ENCODE measurements at regions not wholly inside any gene's neighbourhood (a gene's known extent, or its start where the extent isn't known, plus 50 kb on each side); places are given as distances from the start of the nearest gene placed in this dataset.
"Not testable (repeated sequence)": the region's sequence is repeated elsewhere in the genome, so short reads cannot be mapped to it uniquely, and the experiment has no call there.

DNA sequence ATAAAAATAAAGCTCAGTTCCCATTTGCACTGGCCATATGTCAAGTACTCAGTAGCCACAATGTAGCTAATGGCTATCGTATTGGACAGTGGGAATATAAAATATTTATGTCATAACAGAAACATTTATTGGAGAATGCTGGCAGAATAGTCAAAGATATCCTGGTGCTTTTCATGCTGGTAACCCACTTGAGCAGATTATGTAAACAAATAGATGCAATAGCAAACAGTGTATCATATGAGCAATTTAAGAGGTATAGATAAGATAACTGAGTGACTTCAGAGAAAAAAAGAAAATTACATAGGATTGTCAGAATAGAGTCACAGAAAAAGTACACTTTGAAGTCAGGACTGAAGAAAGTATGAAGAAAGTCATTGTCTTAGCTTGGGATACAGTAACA lies 426.6 kb downstream of the NDFIP2 start:
- DNase-seq = no peak

DNA sequence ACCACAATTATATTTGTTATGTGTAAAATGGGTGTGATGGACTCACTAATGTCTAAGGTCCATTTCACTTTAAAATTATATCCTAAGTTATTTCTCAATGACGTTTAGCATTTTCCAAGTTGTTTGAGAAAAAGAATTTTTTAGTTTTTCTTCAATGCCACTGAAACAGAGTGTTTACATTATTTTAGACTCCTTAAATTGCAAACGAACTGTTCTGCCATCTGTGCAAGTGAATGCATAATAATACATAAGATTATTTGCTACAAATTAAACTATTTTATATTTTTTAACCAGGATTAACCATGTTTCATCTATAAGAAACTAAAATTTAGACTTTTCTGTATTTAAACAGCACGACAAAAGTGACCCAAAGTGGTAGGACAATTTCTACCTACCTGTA lies 425.4 kb downstream of the NDFIP2 start:
- DNase-seq = no peak

DNA sequence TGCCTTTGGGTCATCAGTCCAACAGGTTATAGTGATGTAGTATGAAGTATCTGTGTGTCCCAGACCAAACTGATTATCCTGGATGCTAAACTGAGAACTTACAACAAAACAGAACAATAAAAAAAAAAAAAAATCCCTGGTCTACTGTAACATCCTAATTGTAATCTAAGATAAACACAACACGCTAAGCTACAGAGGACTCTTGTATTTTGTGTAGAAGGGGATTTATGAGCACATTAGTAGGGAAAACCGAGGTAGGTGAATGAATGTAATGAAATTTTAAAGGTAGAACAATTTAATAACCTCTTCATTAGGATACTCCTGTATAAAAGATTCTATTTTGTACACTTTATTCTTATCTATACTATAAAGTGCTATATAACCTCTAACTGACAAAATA lies 424.1 kb downstream of the NDFIP2 start:
- no peak for DNase-seq

DNA sequence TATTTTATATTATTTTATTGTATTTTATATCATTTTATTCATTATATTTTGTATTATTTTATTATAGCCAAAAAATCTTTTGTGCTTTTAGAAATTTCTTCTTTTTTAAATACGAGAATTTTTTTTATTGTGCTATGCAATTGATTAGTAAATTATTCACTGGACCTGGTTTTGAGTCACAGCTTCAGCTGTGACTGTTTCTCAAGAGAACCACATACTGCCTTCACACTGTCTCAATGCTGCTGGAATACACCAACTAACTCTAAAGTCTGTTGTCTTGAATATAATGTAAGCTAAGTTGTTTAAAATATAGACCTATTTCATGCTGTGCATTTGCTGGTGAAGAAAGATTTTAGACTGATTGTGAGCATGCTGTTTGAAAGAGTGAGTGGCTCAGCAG lies 423.6 kb downstream of the NDFIP2 start:
- DNase-seq = no peak

DNA sequence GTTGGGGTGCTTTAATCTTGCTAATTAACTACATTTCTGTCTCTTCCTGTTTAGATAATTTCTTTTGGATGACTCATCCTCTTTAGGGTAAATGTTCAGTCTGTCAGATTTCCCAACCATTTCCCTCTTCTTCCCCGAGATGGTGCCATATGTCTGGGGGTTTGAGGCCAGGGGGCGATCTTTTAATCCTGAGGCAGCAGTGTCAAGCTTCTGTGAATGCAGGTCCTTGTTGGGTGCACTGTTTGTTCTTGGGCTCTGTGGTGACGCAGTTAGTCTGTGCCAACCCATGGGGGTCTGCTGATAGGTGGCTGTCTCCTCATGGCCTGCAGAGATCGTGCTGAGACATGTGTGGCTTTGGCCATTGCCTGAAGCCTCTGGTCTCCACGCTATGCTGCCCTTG lies 420.4 kb downstream of the NDFIP2 start:
- DNase-seq = no peak

DNA sequence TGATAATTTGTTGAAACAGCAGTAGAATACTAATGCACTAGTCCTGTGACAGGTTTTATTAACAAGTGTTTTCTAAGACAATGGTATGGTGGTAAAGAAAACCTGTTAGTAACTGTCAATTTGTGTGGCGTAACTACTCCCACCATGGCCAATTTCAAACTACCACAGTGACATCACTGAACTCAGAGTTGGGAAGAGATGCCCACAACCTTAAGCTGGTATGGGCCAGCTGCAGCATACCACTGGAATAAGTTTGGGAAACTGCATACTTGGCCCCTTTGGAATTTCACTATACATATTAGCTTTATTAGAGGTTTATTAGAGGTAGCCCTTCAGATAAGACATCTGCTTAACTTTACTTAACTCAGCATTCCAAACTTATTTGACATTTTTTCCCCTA lies 419.4 kb downstream of the NDFIP2 start:
- DNase-seq = no peak

DNA sequence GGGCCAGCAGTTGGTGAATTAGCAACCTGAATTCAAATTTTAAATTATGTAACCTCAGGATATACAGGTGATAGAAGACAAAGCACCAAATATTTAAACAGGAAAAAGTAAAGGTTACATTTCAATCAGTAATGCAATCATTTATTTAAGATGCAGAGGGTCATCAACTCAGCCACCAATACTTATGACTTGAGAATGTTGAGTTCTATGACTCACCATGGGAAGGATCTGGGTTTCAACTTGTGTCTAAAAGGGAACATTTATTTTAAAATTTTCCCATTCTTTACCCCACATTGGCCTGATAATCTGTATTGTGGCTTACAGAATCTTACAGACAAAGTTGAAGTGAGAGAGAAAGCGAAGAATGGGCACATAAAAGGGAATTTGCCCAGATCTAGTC lies 418.0 kb downstream of the NDFIP2 start:
- no peak for DNase-seq

DNA sequence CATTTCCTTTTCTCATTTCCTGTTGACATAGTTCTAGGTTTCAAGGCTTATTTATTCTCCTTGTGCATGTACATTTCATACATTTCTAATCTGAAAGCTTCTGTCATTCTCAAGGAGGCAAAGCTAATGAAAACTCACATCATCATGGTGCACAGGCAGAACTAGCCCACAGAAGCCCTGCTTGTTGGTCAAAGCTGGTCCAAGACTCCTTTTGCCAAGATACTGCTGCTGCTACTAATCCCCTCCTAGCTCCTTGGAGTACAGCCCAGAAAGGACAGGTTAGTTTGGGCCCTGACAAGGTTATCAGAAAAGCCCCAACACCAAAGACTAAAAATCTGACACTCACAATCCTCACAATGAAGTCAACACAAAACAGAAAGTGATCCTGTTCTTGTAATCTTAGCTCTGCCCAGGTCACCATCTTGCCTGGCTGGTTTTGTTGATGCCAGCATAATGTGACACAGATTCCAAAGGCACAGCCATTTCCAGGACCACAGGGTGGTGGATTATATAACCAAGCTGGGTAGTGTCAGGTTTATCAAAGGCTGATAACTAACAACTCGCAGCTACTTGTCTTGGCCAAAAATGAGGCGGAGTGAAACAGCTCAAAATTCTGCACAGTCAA lies 417.4 kb downstream of the NDFIP2 start:
- no peak for DNase-seq

DNA sequence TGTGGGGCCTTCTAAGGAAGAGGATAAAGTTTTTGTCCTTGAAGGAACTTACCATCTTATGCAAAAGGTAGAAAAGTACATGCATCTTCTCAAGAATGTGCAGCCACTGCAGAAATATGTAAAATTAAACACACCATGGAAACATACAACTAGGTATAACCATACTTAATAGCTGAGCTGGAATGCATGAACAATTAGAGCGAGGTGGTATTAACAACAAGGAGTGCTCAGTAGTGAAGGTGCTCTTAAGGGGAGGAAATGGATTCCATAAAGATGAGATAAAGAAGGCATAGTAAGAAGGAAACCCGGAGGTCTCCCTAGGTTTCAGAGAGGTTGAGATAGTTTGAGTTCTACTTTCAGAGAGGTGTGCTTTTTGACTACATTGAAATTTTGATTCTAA lies 415.9 kb downstream of the NDFIP2 start:
- DNase-seq = no peak

DNA sequence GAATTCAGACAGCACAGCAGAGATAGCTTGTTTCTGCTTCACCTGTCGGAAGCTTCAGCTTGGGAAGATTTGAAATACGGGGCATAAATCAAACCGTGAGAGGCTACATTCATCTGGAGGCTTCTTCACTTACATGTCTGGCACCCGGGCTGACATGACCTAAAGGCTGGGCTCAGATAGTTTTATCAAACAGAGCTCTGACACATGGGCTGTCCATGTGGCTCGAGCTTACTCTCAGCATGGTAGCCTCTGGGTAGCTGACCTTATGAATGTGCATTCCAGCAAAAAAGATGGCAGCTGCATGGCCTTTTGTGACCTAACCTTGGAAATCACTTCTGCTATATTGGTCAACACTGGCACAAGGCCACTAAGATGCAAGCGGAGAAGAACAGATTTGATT lies 414.5 kb downstream of the NDFIP2 start:
- no peak for DNase-seq

DNA sequence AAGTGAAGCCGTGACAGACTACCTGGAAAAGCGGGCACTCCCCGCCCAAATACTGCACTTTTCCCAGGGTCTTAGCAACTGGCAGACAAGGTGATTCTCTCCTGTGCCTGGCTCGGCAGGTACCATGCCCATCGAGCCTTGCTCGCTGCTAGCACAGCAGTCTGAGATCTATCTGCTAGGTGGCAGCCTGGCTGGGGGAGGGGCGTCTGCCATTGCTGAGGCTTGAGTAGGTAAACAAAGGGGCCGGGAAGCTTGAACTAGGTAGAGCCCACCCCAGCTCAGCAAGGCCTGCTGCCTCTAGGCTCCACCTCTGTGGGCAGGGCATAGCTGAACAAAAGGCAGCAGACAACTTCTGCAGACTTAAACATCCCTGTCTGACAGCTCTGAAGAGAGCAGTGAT lies 406.3 kb downstream of the NDFIP2 start:
- not testable (repeated sequence) for DNase-seq

DNA sequence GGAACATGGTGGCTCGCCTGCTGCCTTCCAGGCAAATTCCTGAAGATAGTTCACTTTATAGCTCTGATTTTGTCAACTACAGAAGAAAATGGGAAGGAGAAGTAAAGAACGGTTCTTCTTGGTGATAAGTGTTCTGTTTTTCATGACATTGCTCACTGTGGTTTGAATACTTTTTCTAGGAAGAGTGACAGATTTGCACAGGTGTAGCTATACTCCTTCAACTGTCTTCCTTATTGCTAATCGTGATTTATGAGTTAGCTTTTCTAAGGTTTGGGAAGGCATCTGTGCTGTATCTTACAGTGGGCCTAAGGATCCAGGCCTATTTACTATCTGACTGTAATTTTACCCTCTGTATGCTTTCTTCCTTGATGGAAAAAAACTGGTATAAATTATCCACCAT lies 405.6 kb downstream of the NDFIP2 start:
- DNase-seq = no peak

DNA sequence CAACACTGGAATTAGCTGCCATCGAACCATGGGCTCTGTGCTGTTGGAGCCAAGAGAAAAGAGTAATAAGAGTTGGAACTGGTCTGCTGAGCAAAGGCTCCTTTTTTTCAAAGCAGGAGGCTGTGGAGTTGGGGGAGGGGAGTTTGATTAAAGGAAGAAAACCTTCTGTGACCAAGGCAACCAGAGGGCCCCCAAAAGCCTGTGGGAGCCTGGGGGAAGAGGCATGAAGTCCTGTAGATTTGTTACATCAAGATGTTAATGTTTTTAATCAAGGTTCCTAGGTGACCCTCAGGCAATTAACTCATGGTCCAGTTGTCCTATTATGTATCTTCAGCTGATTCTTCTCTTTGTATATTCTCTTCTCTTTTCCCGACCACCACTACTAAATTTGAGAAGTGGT lies 403.9 kb downstream of the NDFIP2 start:
- DNase-seq = no peak

DNA sequence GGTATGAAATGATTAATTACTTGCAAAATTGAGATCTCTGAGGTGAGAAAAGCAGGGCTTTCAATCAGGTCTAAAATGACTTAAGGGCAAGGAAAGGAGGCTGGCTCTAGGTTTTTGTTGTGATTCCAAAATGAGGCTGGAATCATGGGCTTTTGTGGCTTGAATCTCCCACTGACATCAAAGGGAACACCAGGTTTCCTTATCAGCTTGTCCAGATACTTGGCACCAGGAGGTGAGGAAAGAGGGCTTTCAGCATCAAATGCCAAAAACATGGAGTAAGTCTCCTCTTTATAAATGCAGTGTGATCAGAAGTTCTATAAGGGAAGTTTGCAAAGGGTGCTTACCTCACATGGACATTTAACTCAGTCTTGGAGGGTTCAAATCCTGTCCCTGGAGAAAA lies 402.3 kb downstream of the NDFIP2 start:
- DNase-seq = no peak

DNA sequence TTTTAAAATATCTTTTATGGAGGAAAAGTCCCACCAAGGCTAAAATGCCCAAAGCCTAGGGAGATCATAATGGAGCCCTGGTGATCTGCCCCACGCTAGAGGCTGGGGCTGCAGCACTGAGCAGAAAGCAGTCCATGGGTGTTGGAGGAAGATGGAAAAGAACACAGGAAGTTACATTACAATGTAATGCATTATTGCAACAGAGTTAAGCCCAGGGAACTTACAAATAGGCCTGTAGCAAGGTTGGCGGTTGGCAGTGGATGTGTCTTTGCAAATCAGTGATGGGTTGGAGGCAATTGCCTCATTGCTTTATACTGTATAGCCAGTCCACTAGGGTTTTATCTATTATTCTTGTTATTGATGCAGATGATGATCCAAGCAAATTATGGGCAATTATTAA lies 399.9 kb downstream of the NDFIP2 start:
- DNase-seq = no peak

DNA sequence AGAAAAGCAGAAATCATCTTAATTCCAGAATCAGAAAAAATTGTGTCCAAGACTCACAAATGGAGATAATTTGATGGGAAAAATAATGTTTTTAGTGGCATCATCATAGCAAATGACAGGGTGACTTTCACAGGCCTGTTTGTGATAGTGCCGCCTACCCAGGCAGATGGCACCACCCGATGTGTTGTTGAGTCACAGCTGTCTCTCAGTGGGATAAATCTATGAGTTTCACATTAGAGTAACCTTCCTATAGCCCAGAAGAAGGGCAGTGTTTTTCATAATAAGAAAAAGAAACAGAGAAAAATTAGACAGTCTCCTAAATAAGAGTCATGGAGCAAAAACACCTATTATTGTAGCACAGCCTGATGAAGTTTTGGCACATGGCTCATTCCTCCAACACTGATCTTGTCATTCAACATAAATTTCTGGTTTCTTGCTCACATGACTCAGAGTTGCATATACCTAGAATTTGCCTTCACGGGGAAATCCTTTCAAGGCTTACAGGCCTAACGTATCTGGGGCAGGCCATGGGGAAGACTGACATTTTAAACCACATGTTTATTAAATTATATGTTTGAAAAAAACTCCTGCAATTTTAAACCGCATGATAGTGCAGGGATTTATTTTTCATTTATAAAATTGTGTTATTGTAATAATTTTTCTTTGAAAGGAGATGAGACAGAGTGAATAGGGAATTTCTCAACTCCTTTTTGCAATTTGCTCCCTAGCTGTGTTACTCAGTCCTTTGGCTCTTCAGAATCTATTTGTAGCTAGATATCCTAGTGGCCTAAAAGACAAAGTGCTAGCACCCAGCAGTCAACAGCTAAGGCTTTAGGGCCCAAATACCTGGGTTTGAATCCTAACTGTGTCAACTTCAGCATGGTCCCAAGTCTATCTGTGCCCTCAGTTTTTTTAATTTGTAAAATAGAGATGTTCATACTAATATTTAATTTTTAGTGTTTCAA lies 393.7 kb downstream of the NDFIP2 start:
- DNase-seq = no peak

DNA sequence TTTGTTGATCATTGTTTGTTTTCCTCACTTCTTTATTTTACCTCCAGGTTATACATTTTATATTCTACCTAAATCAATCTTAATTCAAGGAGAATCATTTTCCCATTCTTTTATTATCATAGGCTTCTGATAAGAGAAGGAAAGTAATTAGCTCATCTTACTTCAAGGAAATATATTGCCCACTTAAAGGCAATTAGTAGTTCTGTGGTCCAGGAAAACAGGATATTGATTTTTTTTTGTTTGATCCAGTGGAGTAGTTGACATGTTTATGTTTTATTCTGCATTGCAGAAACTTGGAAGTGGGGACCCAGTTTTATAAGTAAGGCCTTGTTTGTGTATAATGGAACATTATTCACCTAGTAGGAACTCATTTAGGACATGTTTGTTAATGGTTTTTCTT lies 390.6 kb downstream of the NDFIP2 start:
- DNase-seq = no peak

DNA sequence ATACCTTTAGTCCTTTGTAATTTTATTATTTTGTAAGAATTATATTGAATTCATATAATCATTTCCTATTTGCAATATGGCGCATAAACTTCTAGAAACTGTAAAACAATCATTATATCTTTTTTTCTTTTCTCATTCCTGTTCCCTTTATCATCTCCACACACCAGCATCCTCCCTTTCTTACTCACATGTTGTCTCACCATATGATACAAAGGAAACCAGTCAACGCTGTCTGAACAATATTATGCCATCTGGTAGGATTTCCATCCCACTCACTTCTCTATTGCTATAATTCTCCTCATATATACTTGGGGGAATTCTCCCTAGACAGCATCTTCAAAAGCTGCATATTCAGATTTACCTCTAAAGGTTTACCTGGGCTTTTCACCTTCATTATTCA lies 389.8 kb downstream of the NDFIP2 start:
- no peak for DNase-seq

DNA sequence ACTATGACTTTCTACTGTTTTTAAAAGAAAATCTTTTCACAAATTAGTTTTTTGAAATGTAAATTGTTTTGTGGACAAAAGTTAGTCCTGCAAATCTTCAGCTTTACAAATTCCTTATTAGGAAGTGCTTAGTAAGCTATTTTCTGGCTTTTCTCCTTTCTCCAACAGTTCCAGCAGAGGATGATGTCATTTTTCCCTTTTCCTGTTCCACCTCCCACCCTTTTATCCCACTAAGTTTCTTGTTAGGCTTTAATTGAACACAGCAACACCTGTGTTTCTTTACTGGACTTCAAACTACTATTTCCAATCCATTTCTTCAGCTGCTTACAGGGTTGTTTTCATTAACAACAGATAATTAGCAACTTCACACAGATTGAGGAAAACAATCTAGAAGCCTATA lies 389.2 kb downstream of the NDFIP2 start:
- no peak for DNase-seq

DNA sequence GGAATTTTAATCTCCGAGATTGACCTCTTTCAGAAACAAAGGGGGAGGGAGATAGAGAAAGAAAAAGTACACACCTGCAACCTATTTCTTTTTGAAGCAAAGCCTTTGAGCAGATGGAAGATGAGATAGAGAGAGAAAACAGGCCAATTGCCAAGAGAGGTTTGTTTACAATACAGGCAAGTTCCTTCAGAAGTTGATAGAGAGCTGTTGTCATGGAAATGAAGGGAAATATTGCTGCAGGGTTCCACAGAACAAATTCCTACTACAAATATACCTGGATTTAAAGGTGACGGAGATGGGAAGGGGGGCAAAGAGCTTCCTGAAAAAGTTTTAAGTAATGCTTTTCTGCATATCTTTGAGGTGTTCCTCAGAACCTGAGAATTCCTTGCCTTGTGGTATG lies 388.4 kb downstream of the NDFIP2 start:
- DNase-seq = no peak

DNA sequence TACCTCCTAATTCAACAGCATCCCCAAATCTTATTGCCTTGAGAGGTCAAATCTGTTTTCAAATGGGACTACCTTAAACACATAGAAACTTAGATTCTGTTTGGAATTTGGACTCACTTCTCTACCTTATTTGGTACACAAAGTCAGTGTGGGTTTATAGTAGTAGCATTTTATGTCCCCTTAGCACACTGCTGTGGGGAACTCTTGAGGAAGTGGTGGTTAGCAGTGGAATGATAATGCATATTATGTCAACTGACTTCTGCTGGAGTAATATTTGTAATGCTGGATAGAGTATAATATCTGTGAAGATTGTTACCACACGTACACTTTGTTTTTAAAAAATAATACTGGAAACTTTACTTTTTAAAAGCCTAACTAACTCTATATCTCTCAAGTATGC lies 386.3 kb downstream of the NDFIP2 start:
- no peak for DNase-seq

DNA sequence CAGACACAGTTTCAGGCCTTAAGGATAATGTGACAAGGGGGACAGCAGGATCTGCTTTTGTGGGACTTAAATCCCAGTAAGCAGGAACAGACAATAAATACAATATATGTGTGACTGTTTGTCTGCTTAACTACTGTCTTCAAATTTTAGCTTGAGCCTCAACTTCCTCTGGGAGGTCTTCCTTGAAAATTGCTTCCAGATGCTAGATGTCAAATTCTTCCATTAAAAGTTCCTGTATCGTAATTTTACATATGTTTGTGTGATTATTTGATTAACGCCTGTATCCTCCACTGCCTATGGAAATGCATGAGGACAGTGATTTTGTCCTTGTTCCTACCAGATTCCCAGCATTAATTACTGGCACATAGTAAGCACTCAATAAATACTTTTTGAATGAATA lies 385.5 kb downstream of the NDFIP2 start:
- DNase-seq = no peak

DNA sequence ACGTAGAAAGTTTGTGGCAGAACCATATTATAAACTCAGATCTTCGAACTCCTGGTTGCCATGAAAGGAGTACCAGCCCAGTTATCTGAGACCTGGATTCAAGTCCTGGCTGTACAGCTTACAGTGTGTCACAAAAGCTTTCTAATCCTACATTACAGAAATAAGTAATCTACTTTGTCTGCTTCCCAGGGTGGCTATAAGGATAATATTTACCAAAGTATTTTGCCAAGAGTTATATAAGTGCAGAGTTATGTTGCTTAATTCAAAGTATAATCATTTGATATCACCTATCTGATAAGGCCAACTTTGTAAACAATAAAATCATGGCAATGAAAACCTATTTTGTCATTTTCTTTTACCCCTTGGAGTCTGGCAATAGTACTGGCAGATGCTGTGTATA lies 381.6 kb downstream of the NDFIP2 start:
- DNase-seq = no peak

DNA sequence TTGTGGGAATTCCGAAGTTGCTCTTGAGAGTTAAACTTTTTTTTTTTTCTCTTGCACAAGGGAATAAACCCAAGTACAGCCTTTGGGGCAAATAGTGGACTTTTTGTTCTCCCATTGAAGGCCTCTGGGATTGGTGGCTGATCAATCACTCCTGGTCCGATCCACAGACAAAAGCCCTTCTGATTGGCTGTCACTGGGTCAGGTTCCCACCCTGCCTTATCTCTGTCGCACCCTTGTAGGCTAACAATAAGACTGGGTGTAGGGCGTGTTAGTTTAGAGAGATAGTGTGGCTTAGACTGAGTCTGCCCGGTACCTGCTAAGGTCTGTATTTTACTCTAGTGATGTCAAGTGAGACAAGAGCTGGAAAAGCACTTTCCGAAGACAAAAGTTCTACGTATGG lies 380.8 kb downstream of the NDFIP2 start:
- no peak for DNase-seq

DNA sequence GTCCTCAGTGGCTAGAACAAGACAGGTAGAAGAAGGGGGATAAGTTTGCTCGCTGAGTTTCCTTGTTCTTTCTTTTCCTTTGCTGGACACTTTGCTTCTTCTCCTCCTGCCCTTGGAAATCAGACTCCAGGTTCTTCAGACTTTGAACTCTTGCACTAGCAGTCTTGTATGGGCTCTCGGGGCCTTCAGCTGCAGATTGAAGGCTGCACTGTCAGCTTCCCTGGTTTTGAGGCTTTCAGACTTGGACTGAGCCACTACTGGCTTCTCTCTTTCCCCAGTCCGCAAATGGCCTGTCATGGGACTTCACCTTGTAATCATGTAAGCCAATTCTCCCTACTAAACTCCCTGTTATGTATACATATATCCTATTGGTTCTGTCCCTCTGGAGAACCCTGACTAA lies 379.8 kb downstream of the NDFIP2 start:
- DNase-seq = no peak
